H1 (cell line): ENCODE measurements at regions not wholly inside any gene's neighbourhood (a gene's known extent, or its start where the extent isn't known, plus 50 kb on each side); places are given as distances from the start of the nearest gene placed in this dataset.

ENCODE experiments used
- CTCF ChIA-PET: fragments of 300-600 bp; sonication (Branson Sonifier 250); formaldehyde crosslinking; loops from one replicate; lab custom pipeline; 2021; ENCODE audit not compliant: partially characterized antibody; lab: Charles Lee
- POLR2A ChIA-PET: fragments of 300-600 bp; sonication (Branson Sonifier 250); formaldehyde crosslinking; loops from one replicate; lab custom pipeline; 2021; ENCODE audit warnings: inconsistent platforms; ENCODE audit not compliant: partially characterized antibody; lab: Charles Lee
- DNase-seq, 2 experiments: peaks; one replicate each; pipeline versions ENCODE4 v3.0.0 to v3.0.0-alpha.2; 2010 to 2022; ENCODE audit warnings: low spot score in 2 of 2, low read depth in 1 of 2, mixed read lengths in 1 of 2
- FAIRE-seq: peaks from 2 replicates; lab custom pipeline; 2011; peaks lifted over from hg19 to GRCh38; lab: Jason Lieb, UNC
- H2AFZ ChIP-seq: 2 replicates; pipeline ENCODE4 v1.8.1; 2012; ENCODE audit warnings: low read length, inconsistent platforms
- H2AK5ac ChIP-seq: 2 replicates; pipeline ENCODE4 v1.6.1; 2013; ENCODE audit warnings: low read depth, low read length
- H2BK120ac ChIP-seq: replicated peaks from 2 replicates; pipeline ENCODE3; 2013; ENCODE audit warnings: low read depth, low read length, inconsistent platforms
- H2BK12ac ChIP-seq: 2 replicates; pipeline ENCODE4 v1.6.1; 2013; ENCODE audit warnings: low read depth, low read length
- H2BK15ac ChIP-seq: 2 replicates; pipeline ENCODE4 v1.6.1; 2013; ENCODE audit warnings: low read length
- H2BK20ac ChIP-seq: 2 replicates; pipeline ENCODE4 v1.6.1; 2013; ENCODE audit warnings: low read length
- H2BK5ac ChIP-seq: 2 replicates; pipeline ENCODE4 v1.6.1; 2013; ENCODE audit warnings: low read depth, low read length
- H3K14ac ChIP-seq: 2 replicates; pipeline ENCODE4 v1.6.1; 2013; ENCODE audit warnings: inconsistent platforms; ENCODE audit not compliant: insufficient read length
- H3K18ac ChIP-seq: 2 replicates; pipeline ENCODE4 v1.6.1; 2013; ENCODE audit warnings: low read length; ENCODE audit errors: extremely low read depth
- H3K23ac ChIP-seq: 2 replicates; pipeline ENCODE4 v1.6.1; 2013; ENCODE audit warnings: inconsistent platforms; ENCODE audit not compliant: insufficient read length
- H3K23me2 ChIP-seq: 2 replicates; pipeline ENCODE4 v1.6.1; 2013; ENCODE audit warnings: low read depth, low read length
- H3K27ac ChIP-seq: 2 replicates; pipeline ENCODE4 v1.6.1; 2011; ENCODE audit warnings: low read depth, low read length, inconsistent platforms
- H3K27me3 ChIP-seq, 4 experiments: replicated peaks in 1 of 4; 1 replicate in 1 of 4; 2 replicates in 3 of 4; pipeline versions ENCODE4 v1.6.1 to v1.8.1; 2011 to 2013; ENCODE audit warnings: low read length in 3 of 4, mild to moderate bottlenecking in 3 of 4, inconsistent platforms in 2 of 4, mixed read lengths in 2 of 4, moderate library complexity in 1 of 4; ENCODE audit not compliant: control insufficient read depth in 3 of 4, insufficient read depth in 3 of 4; ENCODE audit errors: extremely low read depth in 1 of 4
- H3K36me3 ChIP-seq, 4 experiments: 2 replicates each; pipeline versions ENCODE4 v1.6.1 to v1.8.1; 2011 to 2013; ENCODE audit warnings: mild to moderate bottlenecking in 4 of 4, low read length in 3 of 4, moderate library complexity in 2 of 4, control low read depth in 1 of 4, inconsistent platforms in 1 of 4; ENCODE audit not compliant: insufficient read depth in 4 of 4, control insufficient read depth in 2 of 4
- H3K4ac ChIP-seq: replicated peaks from 2 replicates; pipeline ENCODE3; 2013; ENCODE audit warnings: low read length, low read depth, mixed read lengths, inconsistent platforms; ENCODE audit not compliant: insufficient read length
- H3K4me1 ChIP-seq, 4 experiments: replicated peaks in 1 of 4; 1 replicate in 1 of 4; 2 replicates in 3 of 4; pipeline versions ENCODE4 v1.6.1 to v1.8.1; 2011 to 2013; ENCODE audit warnings: low read length in 3 of 4, inconsistent platforms in 2 of 4, mixed read lengths in 1 of 4; ENCODE audit not compliant: insufficient read depth in 4 of 4, control insufficient read depth in 3 of 4
- H3K4me2 ChIP-seq, 2 experiments: 2 replicates each; pipeline versions ENCODE4 v1.6.1 to v1.8.1; 2011 to 2013; ENCODE audit warnings: low read depth in 2 of 2, low read length in 2 of 2, control low read depth in 1 of 2, inconsistent platforms in 1 of 2, mild to moderate bottlenecking in 1 of 2; ENCODE audit not compliant: insufficient read depth in 1 of 2
- H3K4me3 ChIP-seq, 4 experiments: fragments of 200-600, 300-600 bp in 1 of 4; sonication (generic), shearing (Covaris generic), sonication (Bioruptor Twin) in 1 of 4; 2 replicates each; pipeline versions ENCODE4 v1.5.1 to v1.8.1; 2011 to 2016; ENCODE audit warnings: low read length in 4 of 4, low read depth in 3 of 4, control low read depth in 2 of 4, inconsistent platforms in 2 of 4, mild to moderate bottlenecking in 2 of 4, mixed read lengths in 1 of 4, moderate library complexity in 1 of 4; ENCODE audit not compliant: insufficient read depth in 2 of 4; ENCODE audit errors: extremely low read depth in 1 of 4
- H3K56ac ChIP-seq: replicated peaks from 2 replicates; pipeline ENCODE3; 2013; ENCODE audit warnings: low read depth, mild to moderate bottlenecking, mixed read lengths, low read length, inconsistent platforms; ENCODE audit not compliant: insufficient read length
- H3K79me1 ChIP-seq: 2 replicates; pipeline ENCODE4 v1.6.1; 2013; ENCODE audit warnings: low read depth, low read length, control low read depth
- H3K79me2 ChIP-seq, 2 experiments: 2 replicates each; pipeline versions ENCODE4 v1.6.1 to v1.8.1; 2012 to 2013; ENCODE audit warnings: low read length in 2 of 2, mild to moderate bottlenecking in 2 of 2, inconsistent platforms in 1 of 2; ENCODE audit not compliant: insufficient read depth in 2 of 2, control insufficient read depth in 1 of 2
- H3K9ac ChIP-seq, 4 experiments: replicated peaks in 1 of 4; 1 replicate in 1 of 4; 2 replicates in 3 of 4; pipeline versions ENCODE4 v1.6.1 to v1.8.1; 2011 to 2013; ENCODE audit warnings: low read depth in 3 of 4, low read length in 3 of 4, control low read depth in 2 of 4, mild to moderate bottlenecking in 2 of 4, moderate library complexity in 2 of 4, inconsistent platforms in 1 of 4; ENCODE audit errors: extremely low read depth in 1 of 4
- H3K9me3 ChIP-seq, 2 experiments: 2 replicates each; pipeline versions ENCODE4 v1.6.1 to v1.8.1; 2012 to 2013; ENCODE audit warnings: mild to moderate bottlenecking in 2 of 2, moderate library complexity in 2 of 2, control low read depth in 1 of 2, inconsistent platforms in 1 of 2, low read depth in 1 of 2, low read length in 1 of 2, mixed read lengths in 1 of 2; ENCODE audit not compliant: insufficient read depth in 2 of 2
- H4K20me1 ChIP-seq, 2 experiments: replicated peaks in 1 of 2; 2 replicates each; pipeline versions ENCODE3 to v1.8.1; 2011 to 2013; ENCODE audit warnings: inconsistent platforms in 2 of 2, low read length in 2 of 2, mild to moderate bottlenecking in 1 of 2; ENCODE audit not compliant: insufficient read depth in 2 of 2, control insufficient read depth in 1 of 2
- H4K5ac ChIP-seq: 2 replicates; pipeline ENCODE4 v1.6.1; 2013; ENCODE audit warnings: low read length, low read depth, mixed read lengths, inconsistent platforms; ENCODE audit not compliant: insufficient read length
- H4K8ac ChIP-seq: 2 replicates; pipeline ENCODE4 v1.8.0; 2013; ENCODE audit warnings: mild to moderate bottlenecking, moderate library complexity, low read length, inconsistent platforms; ENCODE audit not compliant: insufficient read depth; ENCODE audit errors: extremely low read depth
- H4K91ac ChIP-seq: replicated peaks from 2 replicates; pipeline ENCODE3; 2013; ENCODE audit warnings: low read length, mixed read lengths, inconsistent platforms; ENCODE audit not compliant: insufficient read length
- BACH1 ChIP-seq: IDR thresholded peaks from 2 replicates; pipeline ENCODE4 v1.6.1; 2012; ENCODE audit warnings: low read length, improper control_type of control experiment
- BRCA1 ChIP-seq: IDR thresholded peaks from 2 replicates; pipeline ENCODE4 v1.6.1; 2012; ENCODE audit warnings: low read depth, low read length, improper control_type of control experiment
- EGR1 ChIP-seq: IDR thresholded peaks from 2 replicates; pipeline ENCODE4 v1.6.1; 2011; ENCODE audit warnings: low read depth, low read length, borderline replicate concordance
- GABPA ChIP-seq: IDR thresholded peaks from 2 replicates; pipeline ENCODE4 v1.6.1; 2011; ENCODE audit warnings: mild to moderate bottlenecking, low read length, moderate library complexity, borderline replicate concordance; ENCODE audit not compliant: insufficient read depth
- KDM4A ChIP-seq: IDR thresholded peaks from one replicate; pipeline ENCODE4 v1.7.1; 2012; ENCODE audit warnings: low read depth, mild to moderate bottlenecking, moderate library complexity, low read length, inconsistent platforms; ENCODE audit not compliant: severe bottlenecking
- MAFK ChIP-seq: IDR thresholded peaks from 2 replicates; pipeline ENCODE4 v1.6.1; 2012; ENCODE audit warnings: low read depth, mild to moderate bottlenecking, improper control_type of control experiment, low read length
- NANOG ChIP-seq: IDR thresholded peaks from 2 replicates; pipeline ENCODE4 v1.6.1; 2011; ENCODE audit warnings: low read length, low read depth, mild to moderate bottlenecking, inconsistent platforms; ENCODE audit not compliant: insufficient read depth, poor library complexity, severe bottlenecking
- RAD21 ChIP-seq, 2 experiments: IDR thresholded peaks in 1 of 2; conservative IDR thresholded peaks in 1 of 2; 2 replicates each; pipeline ENCODE4 v1.6.1; 2011; ENCODE audit warnings: low read depth in 2 of 2, low read length in 2 of 2, improper control_type of control experiment in 1 of 2, inconsistent platforms in 1 of 2, mild to moderate bottlenecking in 1 of 2, moderate library complexity in 1 of 2
- SIRT6 ChIP-seq: IDR thresholded peaks from one replicate; pipeline ENCODE4 v1.7.1; 2012; ENCODE audit warnings: low read length, inconsistent platforms
- SIX5 ChIP-seq: IDR thresholded peaks from 2 replicates; pipeline ENCODE4 v1.6.1; 2011; ENCODE audit warnings: mild to moderate bottlenecking, low read depth, low read length
- SP4 ChIP-seq: IDR thresholded peaks from 2 replicates; pipeline ENCODE4 v1.6.1; 2012; ENCODE audit warnings: low read length, inconsistent platforms
- TAF1 ChIP-seq: IDR thresholded peaks from 2 replicates; pipeline ENCODE4 v1.6.1; 2011; ENCODE audit warnings: mild to moderate bottlenecking, low read depth, low read length
- WGBS, 2 experiments: shearing (Covaris generic) in 1 of 2; methylation state at CpG; one replicate each; pipeline versions ENCODE4 v1.1.6 to v1.1.7; 2013 to 2015; ENCODE audit warnings: low lambda C conversion rate in 2 of 2, mixed read lengths in 2 of 2, inconsistent platforms in 1 of 2, low coverage in 1 of 2, missing lambda C conversion rate in 1 of 2; ENCODE audit not compliant: insufficient replicate concordance in 2 of 2, insufficient coverage in 1 of 2, insufficient read length in 1 of 2; ENCODE audit errors: extremely low coverage in 1 of 2, missing lambda C conversion rate in 1 of 2; 5-methylcytosine and 5-hydroxymethylcytosine counted together
- TF ChIP-seq, protein P1 (sequence below): IDR thresholded peaks from 2 replicates; pipeline ENCODE4 v1.6.1; 2011; ENCODE audit warnings: low read length, improper control_type of control experiment

DNA sequence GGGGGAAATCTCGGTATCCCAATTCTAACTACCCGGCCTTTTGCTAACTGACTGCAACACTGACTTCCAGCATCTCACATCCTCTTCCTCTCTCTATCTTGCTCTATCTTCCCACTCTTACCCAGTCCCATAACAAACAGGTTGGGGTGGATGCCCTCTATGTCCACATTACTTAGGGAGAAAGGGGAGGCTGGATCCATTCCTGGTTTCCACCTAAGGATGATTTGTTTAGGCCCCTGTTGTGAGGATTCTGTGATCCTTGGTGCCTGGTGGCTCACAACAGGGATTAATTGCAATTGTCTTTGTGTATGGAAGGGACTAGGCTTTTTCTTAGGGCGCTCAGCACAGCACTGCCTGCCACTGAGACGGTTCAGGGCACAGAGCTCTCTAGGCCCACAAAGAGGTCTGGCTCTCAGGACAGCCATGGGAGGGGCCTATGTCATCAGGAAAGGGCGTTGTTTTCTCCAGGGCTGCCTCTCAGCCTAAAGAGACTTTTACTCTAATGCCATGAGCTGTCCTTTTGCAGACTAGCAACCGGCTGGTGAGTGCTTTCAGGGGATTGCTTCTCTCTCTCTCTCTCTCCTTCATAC is 612.1 kb upstream of the SALL1 start:
- Histone ChIP-seq H2BK5ac (no peak overlapping the region), H3K27ac (no peak overlapping the region), H3K36me3 (no peaks in the 10 kb centered on the region), H4K20me1 (no peaks in the 10 kb centered on the region), H3K23me2 (no peaks in the 10 kb centered on the region), H3K18ac (no peak overlapping the region), H2AK5ac (no peak overlapping the region), H3K23ac (no peak overlapping the region), H2BK20ac (no peak overlapping the region), H3K4me1 (peaks cover 0 to 18% (median 9%) of the 10 kb centered on the region in 4 experiments; a peak in 4 of 7 replicates), H3K79me2 (no peaks in the 10 kb centered on the region), H4K91ac (no peak overlapping the region), H2BK12ac (no peak overlapping the region), H3K4me3 (no peak overlapping the region), H4K5ac (no peak overlapping the region), H3K9me3 (no peaks in the 10 kb centered on the region), H3K79me1 (no peaks in the 10 kb centered on the region), H3K27me3 (peaks cover 0 to 2% (median under 1%) of the 10 kb centered on the region in 4 experiments; a peak in 4 of 7 replicates), H2BK120ac (no peak overlapping the region), H2BK15ac (no peak overlapping the region), H3K4ac (no peak overlapping the region), H3K14ac (no peak overlapping the region), H4K8ac (no peak overlapping the region), H3K9ac (no peak overlapping the region), H3K56ac (no peak overlapping the region), H2AFZ (no peak overlapping the region), H3K4me2 (0 out of 4 replicates have a peak overlapping the region, but pooled peaks of 1 of the 2 experiments have one; percentile 51)
- 60% methylated on average over 6 of the region's 6 CpGs; no CpG with 5 or more reads in 1 of the 2 experiments for WGBS, 2 experiments
- ChIA-PET POLR2A (interaction anchor here (1.5 kb wide), 1 partner anchor 10 kb away, joined by 3 read pairs; no protein-coding TSS in a partner anchor), CTCF (interaction anchor here (0.7 to 1.3 kb wide), 6 partner anchors 11 to 123 kb away, joined by 3 to 4 read pairs (median 3); no protein-coding TSS in a partner anchor)
- DNase-seq, result no peak
- peak; percentile 70 for FAIRE-seq
- no peak for TF ChIP-seq SIRT6
- no peak for TF ChIP-seq RAD21 (IDR thresholded peaks at IDR 0.05 in 1 of 2, conservative IDR thresholded peaks at IDR 0.05 in 1 of 2; ENCODE audit: low read depth in 2 of 2, low read length in 2 of 2)
- no peak for TF ChIP-seq BACH1
- no peak for TF ChIP-seq TAF1
- no peak for TF ChIP-seq SIX5
- TF ChIP-seq, protein P1, sequence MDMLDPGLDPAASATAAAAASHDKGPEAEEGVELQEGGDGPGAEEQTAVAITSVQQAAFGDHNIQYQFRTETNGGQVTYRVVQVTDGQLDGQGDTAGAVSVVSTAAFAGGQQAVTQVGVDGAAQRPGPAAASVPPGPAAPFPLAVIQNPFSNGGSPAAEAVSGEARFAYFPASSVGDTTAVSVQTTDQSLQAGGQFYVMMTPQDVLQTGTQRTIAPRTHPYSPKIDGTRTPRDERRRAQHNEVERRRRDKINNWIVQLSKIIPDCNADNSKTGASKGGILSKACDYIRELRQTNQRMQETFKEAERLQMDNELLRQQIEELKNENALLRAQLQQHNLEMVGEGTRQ, result no peak
- TF ChIP-seq KDM4A, result no peak
- TF ChIP-seq MAFK, result no peak
- no peak for TF ChIP-seq EGR1
- no peak for TF ChIP-seq SP4
- no peak for TF ChIP-seq GABPA
- TF ChIP-seq NANOG, result no peak
- TF ChIP-seq BRCA1, result no peak
